Left ventricle myocardium inferior (tissue), 1 donor: ENCODE measurements at regions not wholly inside any gene's neighbourhood (a gene's known extent, or its start where the extent isn't known, plus 50 kb on each side); places are given as distances from the start of the nearest gene placed in this dataset.

ENCODE experiments used
- DNase-seq: peaks from one replicate; pipeline ENCODE4 v3.0.0-alpha.2; 2020
- H3K27ac ChIP-seq: fragments of 200-600 bp; replicated peaks from 2 replicates; pipeline ENCODE4 v1.8.0; 2021
- H3K27me3 ChIP-seq: fragments of 200-600 bp; 2 replicates; pipeline ENCODE4 v1.8.0; 2021; ENCODE audit warnings: low read depth
- H3K36me3 ChIP-seq: fragments of 200-600 bp; 2 replicates; pipeline ENCODE4 v1.8.0; 2021
- H3K4me1 ChIP-seq: fragments of 200-600 bp; 2 replicates; pipeline ENCODE4 v1.8.0; 2021
- H3K4me3 ChIP-seq: fragments of 200-600 bp; 2 replicates; pipeline ENCODE4 v1.8.0; 2021; ENCODE audit warnings: mild to moderate bottlenecking, moderate library complexity
- H3K9me3 ChIP-seq: fragments of 200-600 bp; replicated peaks from 2 replicates; pipeline ENCODE4 v1.8.0; 2021
- intact Hi-C: fragments of 100-400 bp; cut with micrococcal nuclease; formaldehyde crosslinking; loops from one replicate; pipeline ENCODE4 v1.11.0; 2022
- TF ChIP-seq, protein P1 (sequence below): fragments of 200-600 bp; IDR thresholded peaks from 2 replicates; pipeline ENCODE4 v1.8.0; 2021; ENCODE audit warnings: antibody characterized with exemption, mild to moderate bottlenecking, borderline replicate concordance
- donor health status: DM: no; HTN: yes; CAD: no; lungs with severe emphysema.

DNA sequence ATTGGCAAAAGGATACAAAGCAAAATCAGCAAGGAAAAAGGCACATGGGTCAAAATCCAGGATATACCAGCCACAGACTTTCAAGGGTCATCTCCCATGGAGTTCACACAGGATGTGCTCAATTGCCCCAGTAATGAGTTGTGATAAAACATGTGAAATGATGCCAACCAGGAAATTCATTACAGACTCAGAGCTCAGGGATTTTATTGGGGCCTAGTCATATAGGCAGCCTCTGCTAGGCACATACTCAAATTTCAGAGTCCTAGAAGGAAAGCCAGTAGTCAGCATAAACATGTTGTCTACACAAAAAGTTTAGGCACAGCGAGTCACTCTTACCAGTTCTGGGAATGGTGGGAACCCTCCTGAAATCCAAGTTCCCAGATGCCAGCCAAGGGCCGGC, 64.4 kb upstream of the OSBPL8 start:
- H3K4me3 ChIP-seq: no peak overlapping the region
- DNase-seq: no peak
- TF ChIP-seq, protein P1, sequence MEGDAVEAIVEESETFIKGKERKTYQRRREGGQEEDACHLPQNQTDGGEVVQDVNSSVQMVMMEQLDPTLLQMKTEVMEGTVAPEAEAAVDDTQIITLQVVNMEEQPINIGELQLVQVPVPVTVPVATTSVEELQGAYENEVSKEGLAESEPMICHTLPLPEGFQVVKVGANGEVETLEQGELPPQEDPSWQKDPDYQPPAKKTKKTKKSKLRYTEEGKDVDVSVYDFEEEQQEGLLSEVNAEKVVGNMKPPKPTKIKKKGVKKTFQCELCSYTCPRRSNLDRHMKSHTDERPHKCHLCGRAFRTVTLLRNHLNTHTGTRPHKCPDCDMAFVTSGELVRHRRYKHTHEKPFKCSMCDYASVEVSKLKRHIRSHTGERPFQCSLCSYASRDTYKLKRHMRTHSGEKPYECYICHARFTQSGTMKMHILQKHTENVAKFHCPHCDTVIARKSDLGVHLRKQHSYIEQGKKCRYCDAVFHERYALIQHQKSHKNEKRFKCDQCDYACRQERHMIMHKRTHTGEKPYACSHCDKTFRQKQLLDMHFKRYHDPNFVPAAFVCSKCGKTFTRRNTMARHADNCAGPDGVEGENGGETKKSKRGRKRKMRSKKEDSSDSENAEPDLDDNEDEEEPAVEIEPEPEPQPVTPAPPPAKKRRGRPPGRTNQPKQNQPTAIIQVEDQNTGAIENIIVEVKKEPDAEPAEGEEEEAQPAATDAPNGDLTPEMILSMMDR: no peak
- no peaks in the 10 kb centered on the region for H3K9me3 ChIP-seq
- no peaks in the 10 kb centered on the region for H3K27me3 ChIP-seq
- intact Hi-C loops: loop anchor here (5.0 kb wide), 1 partner anchor 388 kb away; no protein-coding TSS in a partner anchor
- no peak overlapping the region for H3K27ac ChIP-seq
- no peaks in the 10 kb centered on the region for H3K36me3 ChIP-seq
- H3K4me1 ChIP-seq: peaks cover 12% of the 10 kb centered on the region

DNA sequence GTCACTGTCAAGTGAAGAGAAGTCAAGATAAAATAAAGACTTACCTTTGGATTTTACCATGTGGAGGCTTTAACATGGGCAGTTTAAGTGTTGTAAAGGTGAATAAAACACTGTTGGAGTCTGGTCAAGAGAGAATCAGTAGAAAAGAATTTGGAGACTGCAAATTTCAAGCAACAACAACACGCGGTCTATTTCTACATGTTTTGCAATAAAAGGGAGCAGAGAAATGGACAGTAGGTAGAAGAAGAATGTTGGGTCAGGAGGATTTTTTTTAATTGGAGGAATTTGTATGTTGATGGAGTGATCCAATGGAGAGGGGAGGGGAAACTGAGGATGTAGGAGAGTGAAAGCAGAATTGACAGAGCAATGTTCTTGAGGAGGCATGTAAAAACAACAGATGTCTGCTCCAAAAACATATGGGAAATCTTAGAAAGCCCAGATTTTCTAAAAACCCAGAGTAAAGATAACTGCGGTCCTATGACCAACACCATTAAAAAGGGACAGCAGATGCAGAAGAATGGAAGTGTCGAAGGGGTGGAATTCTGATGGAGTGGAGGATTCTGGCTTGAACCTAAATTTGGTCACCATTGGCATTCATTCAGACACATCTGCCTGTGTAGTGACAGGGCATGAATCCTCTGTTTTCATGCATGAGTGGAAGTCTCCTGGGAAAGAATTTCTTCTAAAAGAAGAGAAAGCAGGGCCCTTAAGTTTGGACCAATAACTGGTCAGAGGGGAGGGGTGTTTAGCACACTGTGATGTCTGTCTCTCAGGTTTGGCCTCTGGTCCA, 68.0 kb upstream of the OSBPL8 start:
- Histone ChIP-seq H3K4me1 (peaks cover 2% of the 10 kb centered on the region), H3K36me3 (no peaks in the 10 kb centered on the region), H3K4me3 (no peak overlapping the region), H3K9me3 (no peaks in the 10 kb centered on the region), H3K27ac (no peak overlapping the region), H3K27me3 (no peaks in the 10 kb centered on the region)
- no peak for DNase-seq
- intact Hi-C loops: no loop called here
- TF ChIP-seq, protein P1: no peak

DNA sequence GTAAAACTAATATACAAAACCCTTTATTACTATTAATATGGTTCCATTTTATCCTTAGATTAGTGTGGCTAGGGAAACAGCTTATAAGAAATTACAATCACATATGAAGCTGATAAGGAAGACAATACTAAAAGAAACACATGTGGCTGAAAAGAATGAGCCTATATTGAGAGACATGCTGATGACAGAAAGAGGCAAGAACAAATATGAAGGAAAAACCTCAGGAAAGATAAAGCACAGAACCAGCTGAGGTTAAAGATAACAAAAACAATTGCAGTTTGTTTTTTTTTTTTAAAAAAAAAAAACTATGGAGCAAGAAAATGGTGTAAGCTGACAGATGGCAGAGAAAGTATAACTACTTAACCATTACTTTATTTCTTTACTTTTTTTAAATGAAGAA, 69.2 kb upstream of the OSBPL8 start:
- Histone ChIP-seq H3K9me3 (no peaks in the 10 kb centered on the region), H3K4me3 (no peak overlapping the region), H3K36me3 (no peaks in the 10 kb centered on the region), H3K27ac (no peak overlapping the region), H3K4me1 (peaks cover 8% of the 10 kb centered on the region), H3K27me3 (no peaks in the 10 kb centered on the region)
- intact Hi-C loops: no loop called here
- TF ChIP-seq, protein P1: no peak
- DNase-seq: no peak

DNA sequence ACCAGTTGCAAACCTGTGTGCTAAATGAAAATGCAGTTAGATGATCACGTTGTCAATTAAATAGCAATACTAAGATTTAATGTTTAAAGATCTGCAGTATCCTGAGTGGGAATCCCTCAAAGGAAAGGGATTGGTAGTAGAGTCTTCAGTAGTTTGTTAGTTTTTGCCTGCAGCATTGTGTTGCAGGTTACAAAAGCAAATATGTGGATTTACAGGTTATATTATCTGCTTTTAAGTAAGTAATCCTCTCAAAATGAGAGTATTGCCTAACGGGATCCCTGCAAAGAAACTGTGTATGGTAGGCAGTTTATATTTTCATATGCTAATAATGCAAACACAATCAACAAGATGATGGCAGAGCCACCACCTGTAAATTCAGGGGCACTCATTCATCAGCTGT, 72.2 kb upstream of the OSBPL8 start:
- intact Hi-C loops: no loop called here

DNA sequence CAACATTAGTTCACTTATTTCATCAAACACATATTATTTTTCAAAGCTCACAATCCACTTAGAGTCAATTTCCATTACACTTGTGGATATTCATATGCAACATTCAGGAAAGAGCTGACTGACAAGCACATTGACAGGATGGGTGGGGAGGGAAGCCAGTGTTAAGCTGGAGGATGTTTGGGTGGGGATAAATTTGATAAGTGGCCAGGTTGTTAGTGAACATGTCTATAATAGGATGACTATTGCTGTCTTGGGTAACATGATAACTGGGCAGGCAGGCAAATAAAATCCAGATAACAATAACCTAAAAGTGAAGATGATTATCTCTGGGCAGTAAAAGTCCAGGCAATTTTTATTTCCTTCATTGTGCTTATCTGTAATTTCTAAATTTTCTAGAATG, 73.8 kb upstream of the OSBPL8 start:
- intact Hi-C loops: no loop called here
- no peaks in the 10 kb centered on the region for H3K36me3 ChIP-seq
- no peaks in the 10 kb centered on the region for H3K27me3 ChIP-seq
- H3K4me3 ChIP-seq: no peak overlapping the region
- DNase-seq: no peak
- no peaks in the 10 kb centered on the region for H3K9me3 ChIP-seq
- H3K4me1 ChIP-seq: peaks cover 16% of the 10 kb centered on the region
- peak overlapping the region; percentile 78 for H3K27ac ChIP-seq
- TF ChIP-seq, protein P1: no peak

More for the DNA sequence above, 72.2 kb upstream of the OSBPL8 start:
- H3K36me3 ChIP-seq: no peaks in the 10 kb centered on the region
- no peak for DNase-seq
- no peaks in the 10 kb centered on the region for H3K27me3 ChIP-seq
- no peaks in the 10 kb centered on the region for H3K9me3 ChIP-seq
- no peak overlapping the region for H3K4me3 ChIP-seq
- TF ChIP-seq, protein P1: no peak
- no peak overlapping the region for H3K27ac ChIP-seq
- H3K4me1 ChIP-seq: peaks cover 16% of the 10 kb centered on the region
